ENCODE measurements at regions not wholly inside any gene's neighbourhood (a gene's known extent, or its start where the extent isn't known, plus 50 kb on each side); places are given as distances from the start of the nearest gene placed in this dataset.

DNA sequence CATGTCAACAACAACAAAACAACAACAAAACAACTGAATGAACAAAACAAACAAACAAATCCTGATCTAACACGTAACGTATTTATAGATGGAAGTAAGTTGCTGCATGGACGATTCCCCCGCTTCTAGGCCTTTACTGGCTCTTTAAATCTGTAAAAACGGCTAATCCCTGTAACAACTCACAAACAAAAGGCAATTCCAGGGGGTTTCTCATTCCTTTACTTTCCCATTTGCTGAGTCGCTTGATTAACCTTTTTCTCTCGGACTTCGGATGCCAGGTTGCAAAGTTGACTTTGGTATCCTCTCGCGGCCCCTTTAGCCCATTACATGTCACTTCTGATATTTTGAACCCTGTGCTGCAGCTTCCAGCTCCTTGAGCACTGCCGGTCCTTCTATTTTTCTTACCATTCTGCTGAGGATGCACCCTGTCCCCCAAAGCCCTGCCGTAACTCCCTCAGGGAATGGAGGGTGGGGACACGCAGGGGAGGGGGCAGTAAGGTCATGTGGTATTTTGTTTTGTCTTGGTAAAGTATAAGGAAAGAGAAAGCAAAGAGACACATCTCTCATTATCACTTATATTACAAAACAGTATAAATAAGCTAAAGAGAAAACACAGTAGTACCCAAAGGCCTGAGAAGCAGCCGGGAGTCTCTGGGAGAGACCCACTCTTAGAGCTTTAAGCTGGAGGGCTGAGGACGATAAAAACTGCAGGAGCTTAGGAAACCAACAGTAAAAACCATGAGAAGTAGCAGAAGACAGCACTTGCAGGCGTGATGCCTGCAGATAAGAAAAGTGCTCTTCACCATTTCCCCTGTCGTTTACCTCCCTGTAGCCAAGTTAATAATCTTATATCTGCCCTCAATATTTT lies 457.8 kb upstream of the ZNF717 start:
- TF ChIP-seq OSR1 (CRISPR knock-in tag; IDR thresholded peaks at IDR 0.05) = no peak
- no peak for TF ChIP-seq ARNTL (CRISPR knock-in tag; IDR thresholded peaks at IDR 0.05; ENCODE audit: borderline replicate concordance, low read depth)
- TF ChIP-seq ZFP30 (CRISPR knock-in tag; IDR thresholded peaks at IDR 0.05) = no peak
- TF ChIP-seq, protein P1, sequence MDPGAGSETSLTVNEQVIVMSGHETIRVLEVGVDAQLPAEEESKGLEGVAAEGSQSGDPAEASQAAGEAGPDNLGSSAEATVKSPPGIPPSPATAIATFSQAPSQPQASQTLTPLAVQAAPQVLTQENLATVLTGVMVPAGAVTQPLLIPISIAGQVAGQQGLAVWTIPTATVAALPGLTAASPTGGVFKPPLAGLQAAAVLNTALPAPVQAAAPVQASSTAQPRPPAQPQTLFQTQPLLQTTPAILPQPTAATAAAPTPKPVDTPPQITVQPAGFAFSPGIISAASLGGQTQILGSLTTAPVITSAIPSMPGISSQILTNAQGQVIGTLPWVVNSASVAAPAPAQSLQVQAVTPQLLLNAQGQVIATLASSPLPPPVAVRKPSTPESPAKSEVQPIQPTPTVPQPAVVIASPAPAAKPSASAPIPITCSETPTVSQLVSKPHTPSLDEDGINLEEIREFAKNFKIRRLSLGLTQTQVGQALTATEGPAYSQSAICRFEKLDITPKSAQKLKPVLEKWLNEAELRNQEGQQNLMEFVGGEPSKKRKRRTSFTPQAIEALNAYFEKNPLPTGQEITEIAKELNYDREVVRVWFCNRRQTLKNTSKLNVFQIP (CRISPR knock-in tag; IDR thresholded peaks at IDR 0.05; ENCODE audit: borderline replicate concordance, low read depth) = no peak
- no peak for TF ChIP-seq TCF4 (CRISPR knock-in tag; IDR thresholded peaks at IDR 0.05; ENCODE audit: borderline replicate concordance)

Data from SK-N-SH treated with all-trans-retinoic acid at 6 μM for 48 hours (cell line).